ENCODE measurements at regions not wholly inside any gene's neighbourhood (a gene's known extent, or its start where the extent isn't known, plus 50 kb on each side); places are given as distances from the start of the nearest gene placed in this dataset.

GRCh38 chr4:37051866-37052265, 192.7 kb upstream of the NWD2 start:
- no peak for DNase-seq (ENCODE audit: low spot score)
- TF ChIP-seq CTCF (conservative IDR thresholded peaks at IDR 0.05; ENCODE audit: low read depth): no peak
- no peak overlapping the region for H3K27ac ChIP-seq
- ChIA-PET CTCF (interaction anchor here (1.1 kb wide), 1 partner anchor 96 kb away, joined by 3 read pairs; no protein-coding TSS in a partner anchor), POLR2A (ENCODE audit: low non-redundant PET) (interaction anchor here (0.6 kb wide), 1 partner anchor 10 kb away, joined by 4 read pairs; no protein-coding TSS in a partner anchor)

GRCh38 chr4:37054531-37055077, 189.9 kb upstream of the NWD2 start:
- ChIA-PET CTCF (interaction anchor here (0.6 kb wide), 1 partner anchor 156 kb away, joined by 3 read pairs; no protein-coding TSS in a partner anchor), POLR2A (ENCODE audit: low non-redundant PET) (no interaction called here)
- no peak overlapping the region for H3K27ac ChIP-seq
- DNase-seq (ENCODE audit: low spot score): no peak
- no peak for TF ChIP-seq CTCF (conservative IDR thresholded peaks at IDR 0.05; ENCODE audit: low read depth)

GRCh38 chr4:37058826-37059225, 185.7 kb upstream of the NWD2 start:
- POLR2A ChIA-PET (ENCODE audit: low non-redundant PET): no interaction called here
- DNase-seq (ENCODE audit: low spot score): no peak
- CTCF ChIA-PET: interaction anchor here (0.7 kb wide), 1 partner anchor 599 kb away, joined by 3 read pairs; no protein-coding TSS in a partner anchor
- no peak for TF ChIP-seq CTCF (conservative IDR thresholded peaks at IDR 0.05; ENCODE audit: low read depth)
- H3K27ac ChIP-seq: no peak overlapping the region

GRCh38 chr4:37066159-37066558, 178.4 kb upstream of the NWD2 start:
- DNase-seq (ENCODE audit: low spot score): no peak
- no peak for TF ChIP-seq CTCF (conservative IDR thresholded peaks at IDR 0.05; ENCODE audit: low read depth)
- ChIA-PET CTCF (no interaction called here), POLR2A (ENCODE audit: low non-redundant PET) (no interaction called here)
- H3K27ac ChIP-seq: no peak overlapping the region

- H3K27ac ChIP-seq: no peak overlapping the region
- CTCF ChIA-PET: no interaction called here
- TF ChIP-seq CTCF (conservative IDR thresholded peaks at IDR 0.05; ENCODE audit: low read depth): no peak
- DNase-seq (ENCODE audit: low spot score): no peak
- POLR2A ChIA-PET (ENCODE audit: low non-redundant PET): no interaction called here
These were observed 176.0 kb upstream of the NWD2 start for GRCh38 chr4:37068580-37068979.

GRCh38 chr4:37070041-37070440, 174.5 kb upstream of the NWD2 start:
- POLR2A ChIA-PET (ENCODE audit: low non-redundant PET): no interaction called here
- DNase-seq (ENCODE audit: low spot score): no peak
- TF ChIP-seq CTCF (conservative IDR thresholded peaks at IDR 0.05; ENCODE audit: low read depth): no peak
- CTCF ChIA-PET: interaction anchor here (0.8 kb wide), 1 partner anchor 188 kb away, joined by 3 read pairs; no protein-coding TSS in a partner anchor
- no peak overlapping the region for H3K27ac ChIP-seq
